ENCODE measurements at regions not wholly inside any gene's neighbourhood (a gene's known extent, or its start where the extent isn't known, plus 50 kb on each side); places are given as distances from the start of the nearest gene placed in this dataset.
A peak's percentile ranks its signal among the peaks of the same experiment; 100 is the strongest.

DNA sequence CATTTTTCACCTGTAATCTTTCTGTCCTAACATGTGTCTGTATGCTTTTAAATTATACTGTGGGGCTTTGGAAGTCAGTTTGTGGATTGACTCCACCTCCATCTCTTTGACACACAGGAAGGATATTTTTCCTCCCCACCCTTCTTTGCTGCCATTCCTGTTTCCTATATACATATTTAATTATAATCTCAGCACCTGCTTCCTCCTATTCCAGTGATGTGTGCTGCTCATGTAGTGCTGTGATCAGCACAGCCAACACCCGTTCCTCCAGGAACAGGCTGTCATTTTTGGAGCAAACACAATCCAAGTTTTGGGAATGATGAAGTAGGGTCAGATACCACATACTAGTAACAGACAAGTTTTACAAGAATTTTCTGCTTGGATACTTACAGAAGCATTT, 135.0 kb upstream of the PRPS1L1 start:
- no peak overlapping the region for H3K14ac ChIP-seq (ENCODE audit: low read length)
- H3K18ac ChIP-seq (ENCODE audit: low read length) = no peak overlapping the region
- no peaks in the 10 kb centered on the region for H3K36me3 ChIP-seq (ENCODE audit: control insufficient read depth in 1 of 2, insufficient read depth in 2 of 2, low read length in 2 of 2)
- no peak overlapping the region for H2BK12ac ChIP-seq (ENCODE audit: low read length)
- no peak overlapping the region for H4K8ac ChIP-seq (ENCODE audit: low read depth, low read length)
- no peak overlapping the region for H4K91ac ChIP-seq (ENCODE audit: low read depth, low read length)
- H2AFZ ChIP-seq (ENCODE audit: insufficient read depth, low read length, poor library complexity) = no peak overlapping the region
- H3K4me2 ChIP-seq (ENCODE audit: low read length) = no peak overlapping the region
- H3K79me1 ChIP-seq (ENCODE audit: low read length) = no peaks in the 10 kb centered on the region
- no peaks in the 10 kb centered on the region for H3K9me3 ChIP-seq (ENCODE audit: insufficient read depth, low read depth, low read length)
- H2AK5ac ChIP-seq (ENCODE audit: low read length) = no peak overlapping the region
- no CpG with 5 or more reads among the region's 1 CpG for WGBS (ENCODE audit: extremely low coverage, insufficient coverage, insufficient read length)
- no peak overlapping the region for H2BK120ac ChIP-seq (ENCODE audit: insufficient read depth, low read length, poor library complexity)
- H4K12ac ChIP-seq (ENCODE audit: low read depth, low read length) = no peak overlapping the region
- no peak for DNase-seq
- no peak overlapping the region for H3K4ac ChIP-seq (ENCODE audit: low read depth, low read length)
- H3K4me1 ChIP-seq (ENCODE audit: control insufficient read depth in 1 of 2, insufficient read depth in 2 of 2, low read length in 2 of 2) = peaks cover 0 to 3% of the 10 kb centered on the region in 2 experiments
- no peaks in the 10 kb centered on the region for H3K79me2 ChIP-seq (ENCODE audit: control insufficient read depth, insufficient read depth, low read length, poor library complexity)
- H3K9ac ChIP-seq (ENCODE audit: low read length) = no peak overlapping the region
- no peak overlapping the region for H2BK5ac ChIP-seq (ENCODE audit: low read depth, low read length, poor library complexity)
- H3K23ac ChIP-seq (ENCODE audit: low read length) = no peak overlapping the region
- H3K27me3 ChIP-seq (ENCODE audit: insufficient read depth, low read length) = no peaks in the 10 kb centered on the region
- no peak overlapping the region for H3K27ac ChIP-seq (ENCODE audit: low read depth, low read length)
- no peak overlapping the region for H3K4me3 ChIP-seq (ENCODE audit: low read depth, low read length)

DNA sequence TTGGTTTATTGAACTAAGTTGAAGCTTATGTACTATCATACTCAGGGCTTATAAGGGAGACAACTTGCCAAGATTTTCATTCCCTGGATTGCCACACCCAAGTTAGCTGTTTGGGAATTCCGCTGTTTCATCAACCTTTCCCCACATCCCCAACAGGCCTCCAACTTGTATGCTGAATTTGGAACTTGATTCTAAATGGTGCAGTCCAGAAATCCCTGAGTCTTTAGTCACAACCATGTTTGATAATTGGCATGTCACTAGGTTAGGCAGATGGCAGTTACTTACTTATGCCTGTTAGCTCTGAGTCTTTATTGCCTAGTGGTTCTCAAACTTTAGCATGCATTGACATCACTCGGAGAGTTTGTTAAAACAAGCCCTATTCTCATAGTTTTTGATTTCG, 135.4 kb upstream of the PRPS1L1 start:
- WGBS (ENCODE audit: extremely low coverage, insufficient coverage, insufficient read length) = no CpG with 5 or more reads among the region's 3 CpGs
- peaks cover 0 to 3% of the 10 kb centered on the region in 2 experiments for H3K4me1 ChIP-seq (ENCODE audit: control insufficient read depth in 1 of 2, insufficient read depth in 2 of 2, low read length in 2 of 2)
- no peak overlapping the region for H2BK12ac ChIP-seq (ENCODE audit: low read length)
- H3K4ac ChIP-seq (ENCODE audit: low read depth, low read length) = no peak overlapping the region
- H3K79me1 ChIP-seq (ENCODE audit: low read length) = no peaks in the 10 kb centered on the region
- H3K23ac ChIP-seq (ENCODE audit: low read length) = no peak overlapping the region
- no peak overlapping the region for H4K91ac ChIP-seq (ENCODE audit: low read depth, low read length)
- no peak overlapping the region for H3K18ac ChIP-seq (ENCODE audit: low read length)
- H3K79me2 ChIP-seq (ENCODE audit: control insufficient read depth, insufficient read depth, low read length, poor library complexity) = no peaks in the 10 kb centered on the region
- DNase-seq = peak in 1 of 2 donors; percentile 36
- no peak overlapping the region for H4K8ac ChIP-seq (ENCODE audit: low read depth, low read length)
- no peaks in the 10 kb centered on the region for H3K9me3 ChIP-seq (ENCODE audit: insufficient read depth, low read depth, low read length)
- no peak overlapping the region for H3K27ac ChIP-seq (ENCODE audit: low read depth, low read length)
- H3K27me3 ChIP-seq (ENCODE audit: insufficient read depth, low read length) = no peaks in the 10 kb centered on the region
- no peak overlapping the region for H4K12ac ChIP-seq (ENCODE audit: low read depth, low read length)
- H2BK120ac ChIP-seq (ENCODE audit: insufficient read depth, low read length, poor library complexity) = no peak overlapping the region
- H3K4me2 ChIP-seq (ENCODE audit: low read length) = no peak overlapping the region
- H2AK5ac ChIP-seq (ENCODE audit: low read length) = no peak overlapping the region
- no peaks in the 10 kb centered on the region for H3K36me3 ChIP-seq (ENCODE audit: control insufficient read depth in 1 of 2, insufficient read depth in 2 of 2, low read length in 2 of 2)
- H3K14ac ChIP-seq (ENCODE audit: low read length) = no peak overlapping the region
- H2BK5ac ChIP-seq (ENCODE audit: low read depth, low read length, poor library complexity) = no peak overlapping the region
- no peak overlapping the region for H3K9ac ChIP-seq (ENCODE audit: low read length)
- no peak overlapping the region for H3K4me3 ChIP-seq (ENCODE audit: low read depth, low read length)
- no peak overlapping the region for H2AFZ ChIP-seq (ENCODE audit: insufficient read depth, low read length, poor library complexity)

DNA sequence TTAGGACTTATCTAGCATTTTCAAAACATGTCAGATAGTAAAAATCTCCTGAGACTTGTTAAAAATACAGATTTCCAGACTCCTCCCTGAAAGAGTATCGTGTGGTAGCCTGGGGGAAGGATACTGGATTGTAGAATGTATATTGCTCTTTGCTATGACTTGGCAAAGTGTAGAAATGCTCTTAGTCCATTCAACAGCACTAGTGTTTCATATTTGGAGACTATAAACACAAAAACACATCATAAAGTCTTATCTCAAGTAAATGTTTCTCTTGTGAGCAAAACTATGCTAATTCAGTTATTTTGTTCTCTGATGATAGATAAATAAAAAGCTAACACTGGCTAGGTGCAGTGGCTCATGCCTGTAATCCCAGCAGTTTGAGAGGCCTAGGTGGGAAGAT, 137.5 kb upstream of the PRPS1L1 start:
- H3K9me3 ChIP-seq (ENCODE audit: insufficient read depth, low read depth, low read length) = no peaks in the 10 kb centered on the region
- H2AFZ ChIP-seq (ENCODE audit: insufficient read depth, low read length, poor library complexity) = no peak overlapping the region
- H3K4me2 ChIP-seq (ENCODE audit: low read length) = no peak overlapping the region
- H2BK12ac ChIP-seq (ENCODE audit: low read length) = no peak overlapping the region
- no peak overlapping the region for H4K8ac ChIP-seq (ENCODE audit: low read depth, low read length)
- no peak overlapping the region for H3K27ac ChIP-seq (ENCODE audit: low read depth, low read length)
- peak; percentile 55 to 85 for DNase-seq
- H3K4me3 ChIP-seq (ENCODE audit: low read depth, low read length) = no peak overlapping the region
- H4K12ac ChIP-seq (ENCODE audit: low read depth, low read length) = no peak overlapping the region
- no peak overlapping the region for H2BK5ac ChIP-seq (ENCODE audit: low read depth, low read length, poor library complexity)
- no peak overlapping the region for H3K23ac ChIP-seq (ENCODE audit: low read length)
- no peak overlapping the region for H3K4ac ChIP-seq (ENCODE audit: low read depth, low read length)
- H3K4me1 ChIP-seq (ENCODE audit: control insufficient read depth in 1 of 2, insufficient read depth in 2 of 2, low read length in 2 of 2) = peaks cover 0 to 3% of the 10 kb centered on the region in 2 experiments
- H2BK120ac ChIP-seq (ENCODE audit: insufficient read depth, low read length, poor library complexity) = no peak overlapping the region
- no peak overlapping the region for H4K91ac ChIP-seq (ENCODE audit: low read depth, low read length)
- H3K79me1 ChIP-seq (ENCODE audit: low read length) = no peaks in the 10 kb centered on the region
- H3K79me2 ChIP-seq (ENCODE audit: control insufficient read depth, insufficient read depth, low read length, poor library complexity) = no peaks in the 10 kb centered on the region
- H3K36me3 ChIP-seq (ENCODE audit: control insufficient read depth in 1 of 2, insufficient read depth in 2 of 2, low read length in 2 of 2) = no peaks in the 10 kb centered on the region
- no peak overlapping the region for H3K18ac ChIP-seq (ENCODE audit: low read length)
- WGBS (ENCODE audit: extremely low coverage, insufficient coverage, insufficient read length) = no CpG with 5 or more reads among the region's 1 CpG
- no peaks in the 10 kb centered on the region for H3K27me3 ChIP-seq (ENCODE audit: insufficient read depth, low read length)
- H2AK5ac ChIP-seq (ENCODE audit: low read length) = no peak overlapping the region
- no peak overlapping the region for H3K9ac ChIP-seq (ENCODE audit: low read length)
- no peak overlapping the region for H3K14ac ChIP-seq (ENCODE audit: low read length)

DNA sequence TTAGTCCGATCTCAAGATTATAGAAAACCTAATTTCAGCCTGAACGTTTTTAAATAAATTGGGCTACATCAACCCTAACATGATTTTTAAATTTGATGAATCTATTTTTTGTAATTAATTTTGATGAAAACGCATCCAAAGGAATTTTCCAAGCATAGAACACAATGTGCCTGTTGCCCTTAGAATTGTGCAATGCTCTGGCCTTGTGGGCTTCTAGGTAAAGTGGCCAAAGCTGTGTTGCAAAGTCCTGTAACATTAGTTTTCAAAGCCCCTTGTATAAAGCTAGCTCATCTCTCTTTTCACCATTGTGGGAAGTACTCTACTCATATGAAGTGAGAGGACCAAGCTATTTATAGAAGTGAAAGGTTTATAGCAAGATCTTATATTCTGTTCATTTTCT, 138.4 kb upstream of the PRPS1L1 start:
- Histone ChIP-seq H2AK5ac (ENCODE audit: low read length) (no peak overlapping the region), H3K79me2 (ENCODE audit: control insufficient read depth, insufficient read depth, low read length, poor library complexity) (no peaks in the 10 kb centered on the region), H2BK12ac (ENCODE audit: low read length) (no peak overlapping the region), H3K9ac (ENCODE audit: low read length) (no peak overlapping the region), H3K36me3 (ENCODE audit: control insufficient read depth in 1 of 2, insufficient read depth in 2 of 2, low read length in 2 of 2) (no peaks in the 10 kb centered on the region), H4K91ac (ENCODE audit: low read depth, low read length) (no peak overlapping the region), H3K4ac (ENCODE audit: low read depth, low read length) (no peak overlapping the region), H2AFZ (ENCODE audit: insufficient read depth, low read length, poor library complexity) (no peak overlapping the region), H3K79me1 (ENCODE audit: low read length) (no peaks in the 10 kb centered on the region), H2BK5ac (ENCODE audit: low read depth, low read length, poor library complexity) (no peak overlapping the region), H3K27ac (ENCODE audit: low read depth, low read length) (no peak overlapping the region), H3K4me2 (ENCODE audit: low read length) (no peak overlapping the region), H3K23ac (ENCODE audit: low read length) (no peak overlapping the region), H3K4me3 (ENCODE audit: low read depth, low read length) (no peak overlapping the region), H3K14ac (ENCODE audit: low read length) (no peak overlapping the region), H3K18ac (ENCODE audit: low read length) (no peak overlapping the region), H3K27me3 (ENCODE audit: insufficient read depth, low read length) (no peaks in the 10 kb centered on the region), H3K4me1 (ENCODE audit: control insufficient read depth in 1 of 2, insufficient read depth in 2 of 2, low read length in 2 of 2) (peaks cover 0 to 3% of the 10 kb centered on the region in 2 experiments), H2BK120ac (ENCODE audit: insufficient read depth, low read length, poor library complexity) (no peak overlapping the region), H4K8ac (ENCODE audit: low read depth, low read length) (no peak overlapping the region), H3K9me3 (ENCODE audit: insufficient read depth, low read depth, low read length) (no peaks in the 10 kb centered on the region), H4K12ac (ENCODE audit: low read depth, low read length) (no peak overlapping the region)
- no CpG with 5 or more reads among the region's 3 CpGs for WGBS (ENCODE audit: extremely low coverage, insufficient coverage, insufficient read length)
- no peak for DNase-seq

Measured in trophoblast cell (in vitro differentiated cells and primary cell).